Hypothalamus (tissue), 51 donors: ENCODE measurements at regions not wholly inside any gene's neighbourhood (a gene's known extent, or its start where the extent isn't known, plus 50 kb on each side); places are given as distances from the start of the nearest gene placed in this dataset.

ENCODE experiments used
- DNase-seq, 51 donors: peaks; one replicate each; lab custom pipeline; 2025; lab: John Stamatoyannopoulos, UW

DNA sequence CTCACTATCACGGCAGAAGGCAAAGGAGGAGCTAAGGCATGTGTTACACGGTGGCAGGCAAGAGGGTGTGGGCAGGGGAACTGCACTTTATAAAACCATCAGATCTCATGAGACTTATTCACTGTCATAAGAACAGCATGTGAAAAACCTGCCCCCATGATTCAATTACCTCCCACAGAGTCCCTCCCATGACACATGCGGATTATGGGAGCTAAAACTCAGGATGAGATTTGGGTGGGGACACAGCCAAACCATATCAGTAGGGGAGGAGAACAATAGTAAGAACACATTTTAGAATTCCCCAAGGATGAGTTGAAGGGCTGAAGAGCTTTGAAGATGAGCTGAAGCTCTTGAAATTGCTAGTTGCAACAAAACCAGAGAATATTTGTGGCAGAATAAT is 287.9 kb downstream of the SMARCA2 start:
- no peak for DNase-seq

DNA sequence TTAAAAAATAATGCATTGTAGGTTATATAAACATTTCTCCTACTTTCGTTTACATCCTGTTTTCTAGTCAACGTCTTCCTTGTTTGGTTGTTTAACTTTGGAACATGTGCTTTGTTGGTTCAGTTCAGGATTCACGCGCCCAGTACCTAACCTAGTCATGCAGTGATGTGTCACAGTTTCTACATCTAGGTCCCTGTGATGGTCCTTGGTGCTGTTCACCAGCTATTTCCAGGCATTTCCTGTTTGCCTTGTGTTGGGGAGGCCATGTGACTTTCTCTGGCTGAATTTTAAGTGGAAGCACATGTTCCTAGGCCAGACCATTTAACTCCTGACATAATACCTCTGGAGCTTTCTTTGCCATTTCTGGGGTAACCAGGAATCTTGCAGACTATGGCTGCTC is 292.3 kb downstream of the SMARCA2 start:
- DNase-seq: no peak

DNA sequence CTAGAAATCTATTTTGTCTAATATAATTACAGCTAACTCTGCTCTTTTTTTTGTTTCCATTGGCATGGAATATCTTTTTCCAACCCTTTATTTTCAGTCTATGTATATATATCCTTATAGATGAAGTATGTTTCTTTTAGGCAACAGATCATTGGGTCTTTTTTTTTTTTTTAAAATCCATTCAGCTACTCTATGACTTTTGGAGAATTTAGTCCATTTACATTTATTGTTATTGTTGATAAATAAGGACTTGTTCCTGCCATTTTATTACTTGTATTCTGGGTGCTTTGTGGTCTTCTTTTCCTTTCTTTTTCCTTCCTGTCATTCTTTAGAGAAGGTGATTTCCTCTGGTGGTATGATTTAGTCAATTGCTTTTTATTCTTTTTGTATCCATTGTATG is 296.8 kb downstream of the SMARCA2 start:
- DNase-seq: no peak

DNA sequence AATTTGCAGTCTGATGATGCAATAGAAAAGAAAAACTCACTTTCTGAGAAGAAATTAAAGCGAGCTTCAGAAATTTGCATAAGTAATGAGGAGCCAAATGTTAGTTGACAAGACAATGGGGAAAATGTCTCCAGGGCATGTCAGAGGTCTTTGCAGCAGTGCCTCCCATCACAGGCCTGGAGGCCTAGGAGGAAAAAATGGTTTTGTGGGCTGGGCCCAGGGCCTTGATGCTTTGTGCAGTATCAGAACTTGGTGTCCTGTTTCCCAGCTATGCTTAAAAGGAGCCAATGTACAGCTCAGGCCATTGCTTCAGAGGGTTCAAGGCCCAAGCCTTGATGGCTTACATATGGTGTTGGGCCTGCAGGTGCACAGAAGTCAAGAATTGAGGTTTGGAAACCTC is 298.4 kb downstream of the SMARCA2 start:
- no peak for DNase-seq

DNA sequence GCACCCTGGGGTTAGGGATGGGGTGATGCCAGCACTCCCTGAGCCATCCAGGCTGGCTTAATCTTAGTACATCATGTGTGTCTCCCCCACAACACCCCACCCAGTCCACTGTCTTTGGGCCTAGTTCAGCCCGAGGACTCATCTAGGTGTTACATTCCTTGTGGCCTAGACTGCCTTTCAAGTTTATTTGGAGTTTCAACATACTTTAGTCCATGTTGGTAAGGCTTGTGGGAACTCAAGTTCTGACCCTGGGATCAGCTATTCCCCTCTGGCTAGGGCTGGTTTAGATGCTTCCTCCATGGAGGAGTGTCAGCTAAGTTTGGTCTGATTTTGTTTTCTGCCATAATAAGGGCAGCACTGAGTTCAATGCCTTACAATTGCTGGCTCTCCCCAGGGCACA is 302.4 kb downstream of the SMARCA2 start:
- DNase-seq: no peak

DNA sequence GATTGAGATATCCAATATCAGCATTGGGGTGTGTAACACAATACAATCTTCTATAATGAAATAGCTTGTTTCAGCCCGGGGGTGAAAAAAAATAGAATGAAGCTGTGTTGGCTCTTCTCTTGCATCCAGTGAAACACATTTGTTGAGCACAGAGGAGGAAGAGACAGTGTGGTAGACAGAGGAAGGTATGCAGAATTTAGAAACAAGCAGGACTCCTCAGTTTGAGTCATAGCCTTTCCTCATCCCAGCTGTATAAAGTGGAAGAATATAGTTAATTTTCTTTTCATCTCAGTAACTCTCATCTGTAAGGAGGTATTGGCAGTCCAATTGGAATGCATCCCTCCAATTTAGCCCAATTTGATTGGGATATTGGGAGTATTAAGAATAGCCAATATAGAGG is 302.2 kb upstream of the VLDLR start:
- no peak for DNase-seq

GRCh38 chr9:2320114-2320513 is 301.5 kb upstream of the VLDLR start:
- DNase-seq: no peak

DNA sequence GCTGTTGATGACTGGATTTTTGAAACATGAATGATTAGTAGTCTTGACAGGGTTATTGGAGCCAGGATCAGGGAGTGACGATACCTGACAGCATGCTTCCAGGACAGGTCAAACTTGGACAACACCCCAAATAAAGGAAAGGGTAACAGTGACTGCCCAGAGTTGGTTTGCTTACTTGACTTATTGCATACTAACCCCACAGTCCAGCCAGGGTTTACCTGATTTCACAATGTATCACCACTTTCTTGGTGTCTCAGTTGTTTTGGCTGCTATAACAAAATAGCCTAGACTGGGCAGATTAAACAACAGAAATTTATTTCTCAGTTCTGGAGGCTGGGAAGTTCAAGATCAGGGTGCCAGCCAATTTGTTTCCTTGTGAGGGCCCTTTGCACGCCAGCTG is 301.0 kb upstream of the VLDLR start:
- DNase-seq: no peak

DNA sequence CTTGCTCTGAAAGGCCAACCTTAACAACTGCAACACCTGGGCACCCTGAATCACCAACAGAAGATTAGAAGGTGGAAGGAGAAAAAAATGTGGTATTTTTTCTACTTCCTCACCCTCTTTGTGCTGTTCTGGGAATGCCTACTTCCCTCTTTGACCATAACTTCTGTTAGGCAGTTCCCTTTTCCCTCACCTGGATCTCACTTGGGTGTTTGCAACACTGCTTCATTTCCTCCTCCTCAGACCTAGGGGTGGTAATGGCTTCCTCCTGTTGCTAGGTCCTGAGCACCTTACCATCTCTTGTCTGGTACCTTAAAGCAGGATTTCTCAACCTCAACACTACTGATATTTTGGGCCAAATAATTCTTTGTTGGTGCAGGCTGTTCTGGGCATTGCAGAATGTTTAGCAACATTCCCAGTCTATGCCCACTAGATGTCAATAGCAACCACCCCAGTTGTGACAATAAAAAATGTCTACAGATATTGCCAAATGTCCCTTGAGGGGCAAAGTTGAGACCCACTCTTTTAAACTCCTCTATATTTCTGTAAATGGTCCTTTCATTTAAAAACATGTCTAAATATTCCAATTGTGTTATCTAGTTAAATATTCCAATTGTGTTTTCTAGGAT is 300.0 kb upstream of the VLDLR start:
- no peak for DNase-seq

- no peak for DNase-seq
Measured at GRCh38 chr9:2324742-2325141, 296.8 kb upstream of the VLDLR start.

DNA sequence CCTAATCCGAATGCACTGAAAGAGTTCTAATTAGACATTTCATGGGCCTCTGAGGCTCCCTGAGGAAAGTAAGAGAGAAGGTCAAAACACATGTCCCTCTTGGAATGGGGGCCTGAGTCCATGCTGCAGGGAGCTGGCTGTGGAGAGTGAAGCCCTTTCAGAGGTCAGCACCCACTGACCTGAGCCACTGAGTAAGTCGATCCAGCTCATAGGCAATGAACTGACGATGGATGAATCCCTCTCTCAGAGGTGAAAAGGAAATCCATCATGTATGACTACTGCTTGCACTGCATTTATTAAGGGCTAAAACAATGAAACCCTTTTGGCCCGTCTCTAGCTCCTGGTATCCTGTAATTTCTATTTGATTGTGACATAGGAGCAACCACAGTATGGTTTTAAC is 288.9 kb upstream of the VLDLR start:
- no peak for DNase-seq

DNA sequence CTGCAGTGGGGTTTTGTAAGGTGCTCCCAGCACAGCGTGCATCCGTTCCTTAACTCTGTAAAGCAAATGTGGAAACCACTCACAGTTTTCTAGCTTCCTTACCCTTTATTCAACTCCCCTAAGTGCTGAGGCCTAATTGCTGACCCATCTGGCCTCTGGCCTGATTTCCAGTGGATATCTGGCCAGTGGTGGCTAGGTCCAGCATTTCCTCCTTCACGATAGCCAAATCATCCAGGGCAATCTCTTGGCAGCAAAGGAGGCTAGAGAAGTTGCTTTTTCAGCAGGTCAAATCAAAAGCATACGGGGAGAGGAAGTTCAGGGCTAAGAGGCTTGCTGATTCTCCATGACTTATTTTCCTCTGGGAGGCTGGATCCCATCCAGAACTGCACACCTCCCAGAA is 286.3 kb upstream of the VLDLR start:
- DNase-seq: no peak

DNA sequence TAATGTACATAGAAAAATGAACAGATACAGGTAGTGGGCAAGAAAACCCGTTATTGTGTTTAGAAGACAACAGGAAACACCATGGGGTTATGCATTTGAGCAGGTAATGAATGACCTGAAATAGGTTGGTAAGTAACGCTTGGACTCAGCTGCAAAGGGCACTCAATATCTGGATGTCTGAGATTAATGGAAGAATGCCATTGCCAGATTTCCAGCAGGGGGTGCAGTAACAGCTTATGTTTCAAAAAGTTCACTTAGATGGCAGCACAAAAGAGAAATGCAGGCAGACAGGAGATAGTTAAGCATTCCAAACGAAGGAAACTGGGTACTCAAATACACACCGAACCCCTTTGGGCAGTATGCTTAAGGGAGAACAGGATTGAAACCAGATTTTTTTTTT is 285.5 kb upstream of the VLDLR start:
- DNase-seq: peak in 1 of 51 donors; percentile 8

DNA sequence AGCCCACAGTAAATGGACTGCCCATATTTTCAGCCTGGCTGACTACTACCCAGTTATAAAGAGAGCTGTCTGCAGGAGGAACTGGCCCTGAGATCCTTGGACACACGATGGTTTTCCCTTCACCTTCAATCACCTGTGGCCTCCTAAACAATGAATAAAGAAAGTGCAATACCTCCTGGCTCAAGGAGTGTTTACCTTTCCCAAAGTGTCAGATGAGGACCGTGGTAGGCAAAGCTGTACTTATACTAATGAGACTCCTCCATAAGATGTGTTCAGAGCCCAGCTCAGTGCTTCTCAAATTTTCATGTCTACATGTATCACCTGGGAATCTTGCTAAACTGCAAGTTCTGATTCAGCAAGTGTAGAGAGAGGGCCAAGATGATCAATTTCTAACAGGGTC is 284.5 kb upstream of the VLDLR start:
- DNase-seq: no peak

- DNase-seq: no peak
Measured at GRCh38 chr9:2337627-2338026, 284.0 kb upstream of the VLDLR start.

GRCh38 chr9:2338777-2339365 is 282.7 kb upstream of the VLDLR start:
- DNase-seq: no peak

DNA sequence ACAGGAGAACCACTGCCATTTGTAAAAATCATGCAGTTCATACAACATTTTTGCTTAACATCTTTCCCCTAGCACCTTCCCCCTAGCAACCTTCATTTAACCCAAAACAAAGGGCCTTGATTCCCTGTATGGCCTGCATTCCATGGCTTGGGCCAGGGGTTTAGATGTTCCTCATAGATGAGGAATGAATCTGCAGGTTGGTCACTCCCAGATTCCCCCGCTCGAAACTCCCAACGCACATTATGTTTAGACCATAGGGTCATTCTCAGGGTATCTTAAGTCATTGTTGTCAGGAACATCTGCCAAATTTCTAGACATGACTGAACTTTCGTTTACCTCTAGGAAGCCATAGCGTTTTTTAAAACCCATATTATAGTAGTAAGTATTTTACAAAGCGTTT is 282.2 kb upstream of the VLDLR start:
- DNase-seq: no peak

DNA sequence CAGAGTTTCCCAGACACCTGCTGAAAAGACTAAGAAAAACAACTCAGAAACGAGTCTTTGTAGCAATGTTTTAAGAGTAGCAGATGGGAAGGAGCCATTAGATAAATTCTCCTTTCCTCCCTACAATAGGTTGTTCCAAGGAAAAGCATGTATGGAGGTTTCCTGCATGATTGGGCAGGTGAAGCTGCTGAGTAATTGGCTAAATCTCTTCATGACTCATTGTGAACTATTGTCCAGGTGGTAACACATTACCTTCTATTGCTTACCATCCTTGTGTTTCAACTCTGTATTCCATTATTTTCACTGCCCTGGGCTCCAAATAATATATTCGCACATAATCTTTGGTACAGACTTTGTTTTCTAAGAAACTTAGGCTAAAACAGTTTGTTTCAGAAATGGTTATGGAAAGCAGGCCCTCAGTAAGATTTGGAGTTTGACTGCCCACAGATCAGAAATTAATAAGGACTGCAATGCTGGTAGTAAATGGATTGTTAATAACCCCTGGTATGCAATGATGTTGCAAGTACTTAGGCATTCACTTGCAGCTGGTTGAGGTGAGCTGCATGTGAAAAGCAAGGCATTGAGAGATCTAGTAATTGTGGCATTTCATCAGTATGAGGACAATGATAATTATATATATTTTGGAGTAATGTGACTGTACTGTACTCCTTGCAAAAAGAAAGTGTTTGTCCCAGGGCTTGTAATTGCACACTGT is 281.4 kb upstream of the VLDLR start:
- no peak for DNase-seq

DNA sequence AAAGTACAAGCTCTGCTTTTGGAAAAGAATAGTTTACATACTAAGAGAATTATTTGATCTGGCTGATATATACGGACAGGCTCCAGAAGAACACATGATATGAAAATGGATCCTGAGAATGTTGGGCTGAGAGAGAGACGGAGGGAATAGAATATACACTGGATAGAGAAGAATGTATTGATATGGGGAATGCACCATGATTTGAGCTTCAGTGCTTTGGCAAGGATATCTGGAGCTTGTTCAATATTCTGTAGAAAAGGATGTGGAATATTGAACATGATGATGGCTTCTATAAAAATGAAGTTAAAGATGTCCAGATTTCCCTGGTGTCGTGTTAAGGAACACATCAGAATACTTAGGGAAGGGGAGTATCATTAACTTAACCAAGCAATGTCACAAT is 280.5 kb upstream of the VLDLR start:
- DNase-seq: no peak

DNA sequence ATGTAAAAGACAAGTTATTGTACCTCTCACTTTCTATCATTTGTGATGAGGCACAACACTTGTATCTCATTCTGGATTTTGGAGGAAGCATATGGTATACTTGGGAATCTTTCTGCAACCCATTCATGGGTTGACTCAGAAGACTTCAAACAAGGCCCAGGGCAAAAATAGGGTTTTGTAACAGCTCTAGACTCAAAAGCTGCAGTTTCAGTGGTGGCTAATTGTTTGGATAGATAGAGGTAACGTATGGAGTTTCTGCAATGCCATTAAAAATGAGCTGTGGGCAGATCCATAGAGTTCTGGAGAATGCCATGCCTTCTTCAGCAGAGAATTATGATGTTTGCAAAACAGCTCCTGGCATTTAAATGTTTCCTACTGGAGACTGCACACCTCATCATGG is 279.6 kb upstream of the VLDLR start:
- no peak for DNase-seq

DNA sequence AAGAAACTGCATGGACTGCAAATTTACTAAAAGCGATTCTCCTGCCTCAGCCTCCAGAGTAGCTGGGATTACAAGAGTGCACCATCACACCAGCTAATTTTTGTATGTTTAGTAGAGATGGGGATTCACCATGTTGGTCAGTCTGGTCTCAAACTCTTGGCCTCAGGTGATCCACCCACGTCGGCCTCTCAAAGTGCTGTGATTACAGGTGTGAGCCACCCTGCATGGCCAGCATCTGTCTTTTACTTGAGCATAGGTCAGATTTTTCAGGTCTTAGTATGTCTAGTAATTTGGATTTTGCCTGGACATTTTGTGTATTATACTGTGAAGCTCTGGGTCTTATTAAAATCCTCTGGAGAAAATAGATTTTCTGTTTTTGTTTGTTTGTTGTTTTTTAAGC is 277.8 kb upstream of the VLDLR start:
- DNase-seq: no peak

- no peak for DNase-seq
Measured at GRCh38 chr9:2344436-2344835, 277.2 kb upstream of the VLDLR start.

- DNase-seq: no peak
Measured at GRCh38 chr9:2345013-2345412, 276.6 kb upstream of the VLDLR start.
